ENCODE measurements at regions not wholly inside any gene's neighbourhood (a gene's known extent, or its start where the extent isn't known, plus 50 kb on each side); places are given as distances from the start of the nearest gene placed in this dataset.

- H3K9me3 ChIP-seq (ENCODE audit: severe bottlenecking), result no peaks in the 10 kb centered on the region
- H3K27ac ChIP-seq (ENCODE audit: poor library complexity, severe bottlenecking), result no peak overlapping the region
- no peak for ATAC-seq (ENCODE audit: low read depth)
Measured at GRCh38 chr5:68459810-68460139, 244.2 kb downstream of the PIK3R1 start.

DNA sequence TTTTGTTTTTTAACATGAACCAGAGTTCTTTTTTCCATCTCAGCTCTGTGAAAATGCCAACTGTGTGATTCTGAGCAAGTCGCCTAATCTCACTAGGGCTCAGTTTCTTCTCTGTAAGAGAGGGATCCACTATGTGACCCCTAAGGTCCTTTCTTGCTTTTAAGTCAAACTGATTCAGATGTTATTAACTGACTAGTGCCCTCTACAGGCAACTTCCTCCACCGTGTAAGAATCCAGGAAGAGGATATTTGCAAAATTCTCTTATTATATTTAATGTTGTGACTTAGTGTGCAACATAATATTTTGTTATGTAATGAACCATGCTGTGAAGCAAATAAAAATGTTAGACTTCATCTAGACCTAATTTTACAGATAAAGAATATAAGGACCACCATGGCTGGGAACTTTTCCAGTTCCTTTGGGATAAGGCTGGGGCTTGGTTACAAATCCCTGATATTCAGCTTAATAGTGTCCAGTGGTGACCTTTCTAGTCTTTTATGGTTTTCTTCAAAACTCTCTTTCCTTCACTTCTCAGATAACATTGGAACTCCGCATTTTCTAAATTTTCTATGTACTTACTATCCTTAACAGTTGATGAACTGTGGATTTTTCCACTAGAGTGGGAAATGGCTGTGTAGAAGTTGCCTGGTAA lies 244.7 kb downstream of the PIK3R1 start:
- H3K27me3 ChIP-seq (ENCODE audit: insufficient read depth, poor library complexity, severe bottlenecking), result no peaks in the 10 kb centered on the region
- no peak overlapping the region for H3K4me3 ChIP-seq (ENCODE audit: severe bottlenecking)
- H3K36me3 ChIP-seq (ENCODE audit: low read depth), result no peaks in the 10 kb centered on the region
- ATAC-seq (ENCODE audit: low read depth), result no peak
- H3K27ac ChIP-seq (ENCODE audit: poor library complexity, severe bottlenecking), result no peak overlapping the region
- DNase-seq (ENCODE audit: low spot score), result no peak
- peaks cover 13% of the 10 kb centered on the region for H3K4me1 ChIP-seq (ENCODE audit: insufficient read depth, poor library complexity, severe bottlenecking)
- TF ChIP-seq CTCF (IDR thresholded peaks at IDR 0.05; ENCODE audit: poor library complexity, severe bottlenecking), result peak; percentile 96
- H3K9me3 ChIP-seq (ENCODE audit: severe bottlenecking), result no peaks in the 10 kb centered on the region

More at GRCh38 chr5:68459810-68460139, 244.2 kb downstream of the PIK3R1 start:
- no peak for DNase-seq (ENCODE audit: low spot score)
- Histone ChIP-seq H3K36me3 (ENCODE audit: low read depth) (no peaks in the 10 kb centered on the region), H3K27me3 (ENCODE audit: insufficient read depth, poor library complexity, severe bottlenecking) (no peaks in the 10 kb centered on the region), H3K4me3 (ENCODE audit: severe bottlenecking) (no peak overlapping the region), H3K4me1 (ENCODE audit: insufficient read depth, poor library complexity, severe bottlenecking) (peaks cover 13% of the 10 kb centered on the region)
- no peak for TF ChIP-seq CTCF (IDR thresholded peaks at IDR 0.05; ENCODE audit: poor library complexity, severe bottlenecking)

GRCh38 chr5:68463606-68464005 lies 248.1 kb downstream of the PIK3R1 start:
- no peak for ATAC-seq (ENCODE audit: low read depth)

GRCh38 chr5:68464424-68464823 lies 248.9 kb downstream of the PIK3R1 start:
- DNase-seq (ENCODE audit: low spot score) (no peak), ATAC-seq (ENCODE audit: low read depth) (peak; percentile 84)
- Histone ChIP-seq H3K9me3 (ENCODE audit: severe bottlenecking) (no peaks in the 10 kb centered on the region), H3K27ac (ENCODE audit: poor library complexity, severe bottlenecking) (no peak overlapping the region), H3K4me3 (ENCODE audit: severe bottlenecking) (no peak overlapping the region), H3K4me1 (ENCODE audit: insufficient read depth, poor library complexity, severe bottlenecking) (no peaks in the 10 kb centered on the region), H3K36me3 (ENCODE audit: low read depth) (no peaks in the 10 kb centered on the region), H3K27me3 (ENCODE audit: insufficient read depth, poor library complexity, severe bottlenecking) (no peaks in the 10 kb centered on the region)
- TF ChIP-seq CTCF (IDR thresholded peaks at IDR 0.05; ENCODE audit: poor library complexity, severe bottlenecking), result no peak

More at GRCh38 chr5:68463606-68464005, 248.1 kb downstream of the PIK3R1 start:
- Histone ChIP-seq H3K27ac (ENCODE audit: poor library complexity, severe bottlenecking) (no peak overlapping the region), H3K9me3 (ENCODE audit: severe bottlenecking) (no peaks in the 10 kb centered on the region), H3K4me3 (ENCODE audit: severe bottlenecking) (no peak overlapping the region), H3K27me3 (ENCODE audit: insufficient read depth, poor library complexity, severe bottlenecking) (no peaks in the 10 kb centered on the region), H3K36me3 (ENCODE audit: low read depth) (no peaks in the 10 kb centered on the region), H3K4me1 (ENCODE audit: insufficient read depth, poor library complexity, severe bottlenecking) (no peaks in the 10 kb centered on the region)
- no peak for DNase-seq (ENCODE audit: low spot score)
- TF ChIP-seq CTCF (IDR thresholded peaks at IDR 0.05; ENCODE audit: poor library complexity, severe bottlenecking), result no peak

DNA sequence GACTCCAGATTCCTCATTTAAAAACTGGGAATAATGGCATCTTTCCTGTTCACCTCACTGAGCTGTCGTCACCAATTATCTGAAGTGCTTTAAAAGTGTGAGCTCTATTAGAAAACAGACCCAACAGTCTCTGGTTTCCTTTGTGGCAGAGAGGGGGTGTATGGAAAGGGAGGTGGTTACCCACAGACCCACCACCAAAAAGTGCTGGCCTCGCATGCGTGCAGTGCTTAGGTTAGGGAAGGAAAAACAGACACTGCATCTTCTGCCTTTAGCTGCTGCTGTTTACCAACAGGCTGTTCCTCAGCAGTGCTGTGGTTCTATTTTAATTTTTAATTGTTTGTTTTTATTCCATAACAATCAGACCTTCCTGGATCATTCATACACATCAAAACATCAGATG lies 249.6 kb downstream of the PIK3R1 start:
- ATAC-seq (ENCODE audit: low read depth) (no peak), DNase-seq (ENCODE audit: low spot score) (no peak)
- TF ChIP-seq CTCF (IDR thresholded peaks at IDR 0.05; ENCODE audit: poor library complexity, severe bottlenecking), result no peak
- H3K4me1 ChIP-seq (ENCODE audit: insufficient read depth, poor library complexity, severe bottlenecking), result no peaks in the 10 kb centered on the region
- H3K27me3 ChIP-seq (ENCODE audit: insufficient read depth, poor library complexity, severe bottlenecking), result no peaks in the 10 kb centered on the region
- no peaks in the 10 kb centered on the region for H3K36me3 ChIP-seq (ENCODE audit: low read depth)
- H3K9me3 ChIP-seq (ENCODE audit: severe bottlenecking), result no peaks in the 10 kb centered on the region
- no peak overlapping the region for H3K27ac ChIP-seq (ENCODE audit: poor library complexity, severe bottlenecking)
- H3K4me3 ChIP-seq (ENCODE audit: severe bottlenecking), result no peak overlapping the region
